HG03064 (cell line): ENCODE measurements at regions not wholly inside any gene's neighbourhood (a gene's known extent, or its start where the extent isn't known, plus 50 kb on each side); places are given as distances from the start of the nearest gene placed in this dataset.

ENCODE experiments used
- ATAC-seq: cut with Tn5 transposase; IDR thresholded peaks from one replicate; pipeline ENCODE4 v1.9.1; 2021; ENCODE audit warnings: low read depth; ENCODE audit not compliant: unreplicated experiment

GRCh38 chr9:17019398-17019797 is 115.4 kb upstream of the CNTLN start:
- ATAC-seq = no peak

GRCh38 chr9:17018540-17019196 is 116.2 kb upstream of the CNTLN start:
- ATAC-seq = no peak

- ATAC-seq = no peak
Observed at GRCh38 chr9:17017931-17018491, 116.8 kb upstream of the CNTLN start.

GRCh38 chr9:17013891-17014290 is 120.9 kb upstream of the CNTLN start:
- no peak for ATAC-seq

- ATAC-seq = no peak
Observed at GRCh38 chr9:17013010-17013409, 121.8 kb upstream of the CNTLN start.

- no peak for ATAC-seq
Observed at GRCh38 chr9:17011880-17012279, 123.0 kb upstream of the CNTLN start.

- ATAC-seq = no peak
Observed at GRCh38 chr9:17009071-17009470, 125.8 kb upstream of the CNTLN start.

GRCh38 chr9:17005056-17005823 is 129.6 kb upstream of the CNTLN start:
- peak; percentile 74 for ATAC-seq

GRCh38 chr9:17004500-17004899 is 130.3 kb upstream of the CNTLN start:
- no peak for ATAC-seq

GRCh38 chr9:17003576-17004240 is 131.1 kb upstream of the CNTLN start:
- ATAC-seq = no peak

- ATAC-seq = no peak
Observed at GRCh38 chr9:16996901-16997491, 126.5 kb upstream of the BNC2 start.

GRCh38 chr9:16992138-16992537 is 121.7 kb upstream of the BNC2 start:
- no peak for ATAC-seq

GRCh38 chr9:16987026-16987425 is 116.6 kb upstream of the BNC2 start:
- ATAC-seq = no peak

- no peak for ATAC-seq
Observed at GRCh38 chr9:16986556-16986955, 116.1 kb upstream of the BNC2 start.

- ATAC-seq = no peak
Observed at GRCh38 chr9:16985559-16986348, 115.3 kb upstream of the BNC2 start.

GRCh38 chr9:16982780-16983310 is 112.4 kb upstream of the BNC2 start:
- ATAC-seq = no peak

GRCh38 chr9:16976427-16976826 is 106.0 kb upstream of the BNC2 start:
- no peak for ATAC-seq

- ATAC-seq = no peak
Observed at GRCh38 chr9:16974436-16974835, 104.0 kb upstream of the BNC2 start.

- ATAC-seq = no peak
Observed at GRCh38 chr9:16970321-16970720, 99.9 kb upstream of the BNC2 start.

GRCh38 chr9:16964228-16964627 is 93.8 kb upstream of the BNC2 start:
- ATAC-seq = no peak
